Hepatocyte (in vitro differentiated cells): ENCODE measurements at regions not wholly inside any gene's neighbourhood (a gene's known extent, or its start where the extent isn't known, plus 50 kb on each side); places are given as distances from the start of the nearest gene placed in this dataset.

Experiments
- DNase-seq: peaks from one replicate; pipeline ENCODE4 v3.0.0-alpha.2; 2016; ENCODE audit warnings: low spot score
- H2AFZ ChIP-seq: fragments of 200-600 bp; sonication (generic); 2 replicates; pipeline ENCODE4 v1.6.0; 2016; ENCODE audit warnings: antibody characterized with exemption, mild to moderate bottlenecking
- H3K27ac ChIP-seq: fragments of 200-600 bp; sonication (generic); 2 replicates; pipeline ENCODE4 v1.5.1; 2016; ENCODE audit warnings: mild to moderate bottlenecking
- H3K27me3 ChIP-seq: fragments of 200-600 bp; sonication (generic); 2 replicates; pipeline ENCODE4 v1.6.1; 2016
- H3K36me3 ChIP-seq: fragments of 200-600 bp; sonication (generic); replicated peaks from 2 replicates; pipeline ENCODE4 v1.5.1; 2016; ENCODE audit warnings: low read depth; ENCODE audit not compliant: insufficient read depth
- H3K4me1 ChIP-seq: fragments of 200-600 bp; sonication (generic); 2 replicates; pipeline ENCODE4 v1.5.1; 2016; ENCODE audit warnings: mild to moderate bottlenecking, moderate library complexity; ENCODE audit not compliant: insufficient read depth
- H3K4me2 ChIP-seq: fragments of 200-600 bp; sonication (generic); 2 replicates; pipeline ENCODE4 v1.6.0; 2016
- H3K4me3 ChIP-seq: fragments of 200-600 bp; sonication (generic); 2 replicates; pipeline ENCODE4 v1.5.1; 2016; ENCODE audit warnings: mild to moderate bottlenecking
- H3K79me2 ChIP-seq: fragments of 200-600 bp; sonication (generic); 2 replicates; pipeline ENCODE4 v1.6.0; 2017; ENCODE audit warnings: mild to moderate bottlenecking
- H3K9me2 ChIP-seq: fragments of 200-600 bp; sonication (generic); replicated peaks from 2 replicates; pipeline ENCODE4 v1.6.0; 2017; ENCODE audit warnings: mild to moderate bottlenecking; ENCODE audit not compliant: insufficient read depth
- H3K9me3 ChIP-seq: fragments of 200-600 bp; sonication (generic); 2 replicates; pipeline ENCODE4 v1.5.1; 2016; ENCODE audit warnings: low read depth, mild to moderate bottlenecking
- H4K20me1 ChIP-seq: fragments of 200-600 bp; sonication (generic); 2 replicates; pipeline ENCODE4 v1.6.0; 2016; ENCODE audit warnings: mild to moderate bottlenecking; ENCODE audit not compliant: insufficient read depth, poor library complexity, severe bottlenecking
- EZH2 ChIP-seq: fragments of 200-600 bp; sonication (generic); IDR thresholded peaks from 2 replicates; pipeline ENCODE4 v1.6.1; 2016; ENCODE audit warnings: antibody characterized with exemption, mild to moderate bottlenecking, borderline replicate concordance
- EZH2phosphoT487 ChIP-seq: fragments of 200-600 bp; sonication (generic); IDR thresholded peaks from one replicate; pipeline ENCODE4 v1.6.1; 2018; ENCODE audit warnings: antibody characterized with exemption, mild to moderate bottlenecking, low read depth, moderate library complexity; ENCODE audit not compliant: unreplicated experiment, severe bottlenecking
- WGBS: methylation state at CpG from one replicate; pipeline ENCODE4 v1.1.6; 2016; ENCODE audit warnings: low lambda C conversion rate; ENCODE audit errors: missing lambda C conversion rate; 5-methylcytosine and 5-hydroxymethylcytosine counted together
- TF ChIP-seq, protein P1 (sequence below): fragments of 200-600 bp; sonication (generic); IDR thresholded peaks from 2 replicates; pipeline ENCODE4 v1.5.1; 2016; ENCODE audit warnings: antibody characterized with exemption, mild to moderate bottlenecking; ENCODE audit not compliant: poor library complexity

DNA sequence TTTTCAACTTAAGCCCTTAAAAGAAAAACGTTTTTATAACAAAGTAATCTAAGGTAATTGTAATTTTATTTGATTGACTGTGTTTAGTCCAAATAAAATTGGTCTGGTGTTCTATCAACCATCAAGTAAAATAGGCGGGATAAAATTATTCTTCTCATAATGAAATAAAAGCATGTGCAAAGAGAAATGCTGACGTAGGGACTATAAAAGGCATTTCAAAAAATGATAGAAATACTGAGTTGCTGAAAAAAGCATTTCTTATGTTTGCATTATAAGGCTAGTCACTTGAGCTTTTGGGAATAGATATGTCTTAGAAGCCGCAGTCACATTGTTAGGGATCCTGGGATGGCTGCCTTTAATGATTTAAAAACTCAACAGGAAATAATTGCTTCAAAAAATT, 608.0 kb upstream of the JAG1 start:
- no peak overlapping the region for H3K4me3 ChIP-seq
- TF ChIP-seq EZH2 (no peak), EZH2phosphoT487 (no peak)
- TF ChIP-seq, protein P1, sequence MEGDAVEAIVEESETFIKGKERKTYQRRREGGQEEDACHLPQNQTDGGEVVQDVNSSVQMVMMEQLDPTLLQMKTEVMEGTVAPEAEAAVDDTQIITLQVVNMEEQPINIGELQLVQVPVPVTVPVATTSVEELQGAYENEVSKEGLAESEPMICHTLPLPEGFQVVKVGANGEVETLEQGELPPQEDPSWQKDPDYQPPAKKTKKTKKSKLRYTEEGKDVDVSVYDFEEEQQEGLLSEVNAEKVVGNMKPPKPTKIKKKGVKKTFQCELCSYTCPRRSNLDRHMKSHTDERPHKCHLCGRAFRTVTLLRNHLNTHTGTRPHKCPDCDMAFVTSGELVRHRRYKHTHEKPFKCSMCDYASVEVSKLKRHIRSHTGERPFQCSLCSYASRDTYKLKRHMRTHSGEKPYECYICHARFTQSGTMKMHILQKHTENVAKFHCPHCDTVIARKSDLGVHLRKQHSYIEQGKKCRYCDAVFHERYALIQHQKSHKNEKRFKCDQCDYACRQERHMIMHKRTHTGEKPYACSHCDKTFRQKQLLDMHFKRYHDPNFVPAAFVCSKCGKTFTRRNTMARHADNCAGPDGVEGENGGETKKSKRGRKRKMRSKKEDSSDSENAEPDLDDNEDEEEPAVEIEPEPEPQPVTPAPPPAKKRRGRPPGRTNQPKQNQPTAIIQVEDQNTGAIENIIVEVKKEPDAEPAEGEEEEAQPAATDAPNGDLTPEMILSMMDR, result no peak
- H3K4me1 ChIP-seq, result no peaks in the 10 kb centered on the region
- DNase-seq, result no peak
- no peaks in the 10 kb centered on the region for H3K9me3 ChIP-seq
- H3K79me2 ChIP-seq, result no peaks in the 10 kb centered on the region
- H2AFZ ChIP-seq, result no peak overlapping the region
- H3K4me2 ChIP-seq, result no peak overlapping the region
- no peaks in the 10 kb centered on the region for H3K36me3 ChIP-seq
- no peaks in the 10 kb centered on the region for H3K27me3 ChIP-seq
- H3K27ac ChIP-seq, result no peak overlapping the region
- H4K20me1 ChIP-seq, result no peaks in the 10 kb centered on the region
- H3K9me2 ChIP-seq, result no peaks in the 10 kb centered on the region
- 79% methylated on average over 4 of the region's 4 CpGs for WGBS

DNA sequence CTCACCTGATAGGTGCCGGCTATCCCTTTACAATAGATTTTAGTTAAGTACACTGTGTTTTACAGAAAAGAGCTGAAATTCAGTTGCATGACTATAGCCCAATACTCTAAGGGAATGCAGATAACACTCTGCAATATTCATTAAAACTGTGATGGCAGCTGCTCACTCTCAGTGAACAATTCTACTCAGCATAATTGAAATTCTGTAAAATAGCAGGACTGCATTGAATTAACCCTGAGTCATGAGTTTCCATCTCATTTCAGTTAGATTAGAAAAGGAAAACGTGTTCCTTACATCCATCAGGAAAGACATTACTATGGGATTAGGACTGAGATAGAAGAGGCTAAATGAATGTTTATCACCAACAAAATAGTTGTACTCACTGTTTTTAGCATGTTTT, 613.3 kb upstream of the JAG1 start:
- H3K4me3 ChIP-seq, result no peak overlapping the region
- DNase-seq, result no peak
- no peak overlapping the region for H3K27ac ChIP-seq
- H3K27me3 ChIP-seq, result no peaks in the 10 kb centered on the region
- no peak overlapping the region for H2AFZ ChIP-seq
- no peaks in the 10 kb centered on the region for H3K9me2 ChIP-seq
- H3K4me1 ChIP-seq, result no peaks in the 10 kb centered on the region
- no peaks in the 10 kb centered on the region for H3K79me2 ChIP-seq
- no peaks in the 10 kb centered on the region for H3K9me3 ChIP-seq
- 64% methylated on average over 2 of the region's 2 CpGs for WGBS
- no peaks in the 10 kb centered on the region for H4K20me1 ChIP-seq
- H3K4me2 ChIP-seq, result no peak overlapping the region
- H3K36me3 ChIP-seq, result no peaks in the 10 kb centered on the region
- TF ChIP-seq EZH2 (no peak), EZH2phosphoT487 (no peak)
- TF ChIP-seq, protein P1, result no peak

DNA sequence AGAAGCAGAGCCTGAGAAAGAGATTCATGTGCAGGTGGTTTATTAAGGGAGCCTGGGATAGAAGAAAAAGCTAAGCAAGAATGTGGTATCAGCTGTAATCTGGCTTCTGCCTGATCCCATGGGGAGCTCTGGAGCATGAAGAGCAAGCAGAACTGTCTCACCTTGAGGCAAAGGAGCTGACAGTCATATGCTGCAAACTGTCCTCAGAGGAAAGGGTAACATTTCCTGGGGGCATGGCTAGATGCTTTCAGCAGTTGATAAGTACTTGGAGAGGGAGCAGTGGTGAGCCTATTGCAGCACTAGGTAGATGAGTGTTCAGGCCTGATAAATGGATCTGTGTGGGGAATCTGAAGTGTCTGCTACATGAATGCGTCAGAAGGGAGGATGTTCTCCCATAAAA, 621.5 kb upstream of the BTBD3 start:
- Histone ChIP-seq H3K9me2 (no peaks in the 10 kb centered on the region), H3K9me3 (no peaks in the 10 kb centered on the region), H3K4me1 (no peaks in the 10 kb centered on the region), H3K27ac (no peak overlapping the region), H3K79me2 (no peaks in the 10 kb centered on the region), H3K4me2 (no peak overlapping the region), H4K20me1 (no peaks in the 10 kb centered on the region), H3K4me3 (no peak overlapping the region), H2AFZ (no peak overlapping the region), H3K27me3 (no peaks in the 10 kb centered on the region), H3K36me3 (no peaks in the 10 kb centered on the region)
- TF ChIP-seq EZH2phosphoT487, result no peak
- TF ChIP-seq, protein P1, result no peak
- no peak for TF ChIP-seq EZH2
- WGBS, result 91% methylated on average over 1 of the region's 1 CpG
- no peak for DNase-seq

DNA sequence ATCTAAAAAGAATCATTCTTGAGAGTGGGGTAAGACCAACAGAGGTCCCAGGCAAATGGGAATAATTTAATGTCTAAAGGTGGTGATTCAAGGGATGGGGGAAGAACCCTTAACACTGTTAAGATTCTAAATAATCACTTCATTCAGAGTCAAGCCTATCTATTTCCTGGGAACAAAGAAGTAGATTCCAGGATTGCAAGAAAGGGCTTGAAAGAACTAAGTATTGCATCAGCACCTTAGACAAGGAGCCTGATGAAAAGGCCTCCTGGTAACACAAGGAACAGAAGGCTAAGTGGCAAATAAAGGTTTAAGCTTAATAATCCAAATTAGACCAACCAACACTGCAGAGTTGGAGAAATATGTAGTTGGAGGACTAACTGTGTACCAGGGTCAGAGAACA, 620.7 kb upstream of the BTBD3 start:
- Histone ChIP-seq H3K9me3 (no peaks in the 10 kb centered on the region), H3K9me2 (no peaks in the 10 kb centered on the region), H3K79me2 (no peaks in the 10 kb centered on the region), H4K20me1 (no peaks in the 10 kb centered on the region), H2AFZ (no peak overlapping the region), H3K4me1 (no peaks in the 10 kb centered on the region), H3K36me3 (no peaks in the 10 kb centered on the region), H3K4me3 (no peak overlapping the region), H3K27me3 (no peaks in the 10 kb centered on the region), H3K27ac (no peak overlapping the region), H3K4me2 (no peak overlapping the region)
- DNase-seq, result no peak
- TF ChIP-seq EZH2phosphoT487 (no peak), EZH2 (no peak)
- TF ChIP-seq, protein P1, result no peak
